Uterus (tissue), 2 donors: ENCODE measurements at regions not wholly inside any gene's neighbourhood (a gene's known extent, or its start where the extent isn't known, plus 50 kb on each side); places are given as distances from the start of the nearest gene placed in this dataset.

Experiments
- CTCF ChIP-seq, 4 experiments: fragments of 200-600 bp in 2 of 4; fragments of 450-650 bp in 2 of 4; sonication (generic) in 2 of 4; IDR thresholded peaks; one replicate each; pipeline ENCODE4 v1.5.1; 2016 to 2019; ENCODE audit warnings: antibody characterized with exemption in 4 of 4, mild to moderate bottlenecking in 2 of 4, moderate library complexity in 1 of 4
- POLR2A ChIP-seq, 2 donors: fragments of 450-650 bp; IDR thresholded peaks; one replicate each; pipeline ENCODE4 v1.6.1; 2016; ENCODE audit warnings: antibody characterized with exemption in 2 of 2, mild to moderate bottlenecking in 1 of 2, moderate library complexity in 1 of 2

- TF ChIP-seq CTCF (IDR thresholded peaks at IDR 0.05) (no peak), POLR2A (IDR thresholded peaks at IDR 0.05) (no peak)
Observed at GRCh38 chr6:1135726-1136414, 176.0 kb upstream of the FOXQ1 start.
